ENCODE measurements at regions not wholly inside any gene's neighbourhood (a gene's known extent, or its start where the extent isn't known, plus 50 kb on each side); places are given as distances from the start of the nearest gene placed in this dataset.

- no peaks in the 10 kb centered on the region for H3K27me3 Mint-ChIP-seq (ENCODE audit: insufficient read depth, low read depth, poor library complexity)
- H3K27ac ChIP-seq (ENCODE audit: low read depth), result no peak overlapping the region
- no peaks in the 10 kb centered on the region for H4K20me1 ChIP-seq (replicated peaks; ENCODE audit: insufficient read depth)
- no peak overlapping the region for H3K4me2 ChIP-seq
- no peak for DNase-seq (ENCODE audit: low spot score)
- H3K4me1 ChIP-seq (ENCODE audit: insufficient read depth), result peaks cover 19% of the 10 kb centered on the region
- H3K9me2 ChIP-seq (ENCODE audit: insufficient read depth), result no peaks in the 10 kb centered on the region; the same call in 1 of the 2 replicates
- H3K9me3 Mint-ChIP-seq, result no peaks in the 10 kb centered on the region
- no peaks in the 10 kb centered on the region for H3K27me3 ChIP-seq (ENCODE audit: insufficient read depth)
- no peak overlapping the region for H3K4me3 ChIP-seq
- H3K27ac Mint-ChIP-seq, result no peak overlapping the region
- no peak overlapping the region for H3K4me3 Mint-ChIP-seq
- H2AFZ ChIP-seq, result no peak overlapping the region
- no peaks in the 10 kb centered on the region for H3K36me3 Mint-ChIP-seq (ENCODE audit: low read depth)
- no peak for ATAC-seq
- H3F3A ChIP-seq (replicated peaks; ENCODE audit: low read depth), result no peaks in the 10 kb centered on the region
- H3K79me2 ChIP-seq (replicated peaks; ENCODE audit: insufficient read depth), result no peaks in the 10 kb centered on the region
- no peaks in the 10 kb centered on the region for H3K36me3 ChIP-seq (ENCODE audit: insufficient read depth)
- peaks cover 18% of the 10 kb centered on the region for H3K4me1 Mint-ChIP-seq
- TF ChIP-seq JUNB (IDR thresholded peaks at IDR 0.05; ENCODE audit: unreplicated experiment) (no peak), POLR2AphosphoS5 (IDR thresholded peaks at IDR 0.05; ENCODE audit: low read depth) (no peak), REST (IDR thresholded peaks at IDR 0.05; ENCODE audit: unreplicated experiment) (no peak), STAT1 (IDR thresholded peaks at IDR 0.05; ENCODE audit: unreplicated experiment) (no peak), CTCF (conservative IDR thresholded peaks at IDR 0.05; ENCODE audit: low read depth in 2 of 2) (no peak), EZH2phosphoT487 (IDR thresholded peaks at IDR 0.05; ENCODE audit: unreplicated experiment) (no peak), EZH2 (IDR thresholded peaks at IDR 0.05; ENCODE audit: low read depth, unreplicated experiment) (no peak), CREB1 (CRISPR knock-in tag; IDR thresholded peaks at IDR 0.05; ENCODE audit: low read depth) (no peak), ZNF331 (CRISPR knock-in tag; IDR thresholded peaks at IDR 0.05; ENCODE audit: low read depth) (no peak), ZNF114 (CRISPR knock-in tag; IDR thresholded peaks at IDR 0.05) (no peak), ETS1 (IDR thresholded peaks at IDR 0.05) (no peak), NANOG (IDR thresholded peaks at IDR 0.05; ENCODE audit: borderline replicate concordance) (no peak)
- TF ChIP-seq, protein P1, sequence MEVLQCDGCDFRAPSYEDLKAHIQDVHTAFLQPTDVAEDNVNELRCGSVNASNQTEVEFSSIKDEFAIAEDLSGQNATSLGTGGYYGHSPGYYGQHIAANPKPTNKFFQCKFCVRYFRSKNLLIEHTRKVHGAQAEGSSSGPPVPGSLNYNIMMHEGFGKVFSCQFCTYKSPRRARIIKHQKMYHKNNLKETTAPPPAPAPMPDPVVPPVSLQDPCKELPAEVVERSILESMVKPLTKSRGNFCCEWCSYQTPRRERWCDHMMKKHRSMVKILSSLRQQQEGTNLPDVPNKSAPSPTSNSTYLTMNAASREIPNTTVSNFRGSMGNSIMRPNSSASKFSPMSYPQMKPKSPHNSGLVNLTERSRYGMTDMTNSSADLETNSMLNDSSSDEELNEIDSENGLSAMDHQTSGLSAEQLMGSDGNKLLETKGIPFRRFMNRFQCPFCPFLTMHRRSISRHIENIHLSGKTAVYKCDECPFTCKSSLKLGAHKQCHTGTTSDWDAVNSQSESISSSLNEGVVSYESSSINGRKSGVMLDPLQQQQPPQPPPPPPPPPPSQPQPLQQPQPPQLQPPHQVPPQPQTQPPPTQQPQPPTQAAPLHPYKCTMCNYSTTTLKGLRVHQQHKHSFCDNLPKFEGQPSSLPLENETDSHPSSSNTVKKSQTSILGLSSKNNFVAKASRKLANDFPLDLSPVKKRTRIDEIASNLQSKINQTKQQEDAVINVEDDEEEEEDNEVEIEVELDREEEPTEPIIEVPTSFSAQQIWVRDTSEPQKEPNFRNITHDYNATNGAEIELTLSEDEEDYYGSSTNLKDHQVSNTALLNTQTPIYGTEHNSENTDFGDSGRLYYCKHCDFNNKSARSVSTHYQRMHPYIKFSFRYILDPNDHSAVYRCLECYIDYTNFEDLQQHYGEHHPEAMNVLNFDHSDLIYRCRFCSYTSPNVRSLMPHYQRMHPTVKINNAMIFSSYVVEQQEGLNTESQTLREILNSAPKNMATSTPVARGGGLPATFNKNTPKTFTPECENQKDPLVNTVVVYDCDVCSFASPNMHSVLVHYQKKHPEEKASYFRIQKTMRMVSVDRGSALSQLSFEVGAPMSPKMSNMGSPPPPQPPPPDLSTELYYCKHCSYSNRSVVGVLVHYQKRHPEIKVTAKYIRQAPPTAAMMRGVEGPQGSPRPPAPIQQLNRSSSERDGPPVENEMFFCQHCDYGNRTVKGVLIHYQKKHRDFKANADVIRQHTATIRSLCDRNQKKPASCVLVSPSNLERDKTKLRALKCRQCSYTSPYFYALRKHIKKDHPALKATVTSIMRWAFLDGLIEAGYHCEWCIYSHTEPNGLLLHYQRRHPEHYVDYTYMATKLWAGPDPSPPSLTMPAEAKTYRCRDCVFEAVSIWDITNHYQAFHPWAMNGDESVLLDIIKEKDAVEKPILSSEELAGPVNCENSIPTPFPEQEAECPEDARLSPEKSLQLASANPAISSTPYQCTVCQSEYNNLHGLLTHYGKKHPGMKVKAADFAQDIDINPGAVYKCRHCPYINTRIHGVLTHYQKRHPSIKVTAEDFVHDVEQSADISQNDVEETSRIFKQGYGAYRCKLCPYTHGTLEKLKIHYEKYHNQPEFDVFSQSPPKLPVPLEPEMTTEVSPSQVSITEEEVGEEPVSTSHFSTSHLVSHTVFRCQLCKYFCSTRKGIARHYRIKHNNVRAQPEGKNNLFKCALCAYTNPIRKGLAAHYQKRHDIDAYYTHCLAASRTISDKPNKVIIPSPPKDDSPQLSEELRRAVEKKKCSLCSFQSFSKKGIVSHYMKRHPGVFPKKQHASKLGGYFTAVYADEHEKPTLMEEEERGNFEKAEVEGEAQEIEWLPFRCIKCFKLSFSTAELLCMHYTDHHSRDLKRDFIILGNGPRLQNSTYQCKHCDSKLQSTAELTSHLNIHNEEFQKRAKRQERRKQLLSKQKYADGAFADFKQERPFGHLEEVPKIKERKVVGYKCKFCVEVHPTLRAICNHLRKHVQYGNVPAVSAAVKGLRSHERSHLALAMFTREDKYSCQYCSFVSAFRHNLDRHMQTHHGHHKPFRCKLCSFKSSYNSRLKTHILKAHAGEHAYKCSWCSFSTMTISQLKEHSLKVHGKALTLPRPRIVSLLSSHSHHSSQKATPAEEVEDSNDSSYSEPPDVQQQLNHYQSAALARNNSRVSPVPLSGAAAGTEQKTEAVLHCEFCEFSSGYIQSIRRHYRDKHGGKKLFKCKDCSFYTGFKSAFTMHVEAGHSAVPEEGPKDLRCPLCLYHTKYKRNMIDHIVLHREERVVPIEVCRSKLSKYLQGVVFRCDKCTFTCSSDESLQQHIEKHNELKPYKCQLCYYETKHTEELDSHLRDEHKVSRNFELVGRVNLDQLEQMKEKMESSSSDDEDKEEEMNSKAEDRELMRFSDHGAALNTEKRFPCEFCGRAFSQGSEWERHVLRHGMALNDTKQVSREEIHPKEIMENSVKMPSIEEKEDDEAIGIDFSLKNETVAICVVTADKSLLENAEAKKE (CRISPR knock-in tag; IDR thresholded peaks at IDR 0.05), result no peak
Measured at GRCh38 chr15:37362414-37362813, 262.1 kb upstream of the MEIS2 start.

Data from GM23338 (cell line).